Right ventricle myocardium inferior (tissue), 1 donor: ENCODE measurements at regions not wholly inside any gene's neighbourhood (a gene's known extent, or its start where the extent isn't known, plus 50 kb on each side); places are given as distances from the start of the nearest gene placed in this dataset.
"Not testable (repeated sequence)": the region's sequence is repeated elsewhere in the genome, so short reads cannot be mapped to it uniquely, and the experiment has no call there.

ENCODE experiments used
- ATAC-seq: fragments of 200-7000 bp; cut with Tn5 transposase; one replicate; pipeline ENCODE4 v1.9.1; 2020; ENCODE audit warnings: mild to moderate bottlenecking, moderate library complexity
- DNase-seq: peaks from one replicate; pipeline ENCODE4 v3.0.0; 2021; ENCODE audit errors: missing footprints
- intact Hi-C: fragments of 100-400 bp; cut with DNase I; formaldehyde crosslinking; loops from one replicate; pipeline ENCODE4 v1.11.0; 2022
- donor health status: DM: no; HTN: yes; CAD: no; lungs with severe emphysema.

GRCh38 chr5:102554082-102554481 lies 55.3 kb upstream of the SLCO6A1 start:
- ATAC-seq (no peak), DNase-seq (no peak)
- intact Hi-C loops, result no loop called here

GRCh38 chr5:102554728-102555127 lies 55.9 kb upstream of the SLCO6A1 start:
- ATAC-seq (no peak), DNase-seq (no peak)

GRCh38 chr5:102561894-102562760 lies 63.3 kb upstream of the SLCO6A1 start:
- ATAC-seq, result no peak
- intact Hi-C loops, result no loop called here
- DNase-seq, result peak; percentile 64

More at GRCh38 chr5:102554728-102555127, 55.9 kb upstream of the SLCO6A1 start:
- intact Hi-C loops, result no loop called here

- intact Hi-C loops, result no loop called here
- no peak for ATAC-seq
Observed at GRCh38 chr5:102570747-102571146, 71.9 kb upstream of the SLCO6A1 start.

GRCh38 chr5:102578362-102578761 lies 79.6 kb upstream of the SLCO6A1 start:
- intact Hi-C loops, result no loop called here
- ATAC-seq (no peak), DNase-seq (no peak)

More at GRCh38 chr5:102570747-102571146, 71.9 kb upstream of the SLCO6A1 start:
- no peak for DNase-seq

GRCh38 chr5:102579379-102579778 lies 80.6 kb upstream of the SLCO6A1 start:
- ATAC-seq, result no peak
- intact Hi-C loops, result no loop called here
- no peak for DNase-seq

- intact Hi-C loops, result loop anchor here (10.0 kb wide), 2 partner anchors 174 to 554 kb away; partner anchors contain the start of gene PAM
- no peak for DNase-seq
- ATAC-seq, result no peak
Observed at GRCh38 chr5:102581011-102581410, 82.2 kb upstream of the SLCO6A1 start.

- ATAC-seq (no peak), DNase-seq (no peak)
- intact Hi-C loops, result loop anchor here (1.0 to 10.0 kb wide), 4 partner anchors 88 to 552 kb away; partner anchors contain the start of gene PAM
Observed at GRCh38 chr5:102582696-102583095, 83.9 kb upstream of the SLCO6A1 start.

- ATAC-seq (no peak), DNase-seq (no peak)
- intact Hi-C loops, result loop anchor here (1.0 to 10.0 kb wide), 4 partner anchors 87 to 551 kb away; partner anchors contain the start of gene PAM
Observed at GRCh38 chr5:102583276-102584124, 84.7 kb upstream of the SLCO6A1 start.

GRCh38 chr5:102589661-102590060 lies 90.9 kb upstream of the SLCO6A1 start:
- intact Hi-C loops, result loop anchor here (10.0 kb wide), 2 partner anchors 165 to 545 kb away; partner anchors contain the start of gene PAM
- DNase-seq (no peak), ATAC-seq (no peak)

GRCh38 chr5:102590467-102590866 lies 91.7 kb upstream of the SLCO6A1 start:
- DNase-seq (no peak), ATAC-seq (no peak)
- intact Hi-C loops, result no loop called here

- intact Hi-C loops, result no loop called here
- no peak for ATAC-seq
Observed at GRCh38 chr5:102591650-102592049, 92.8 kb upstream of the SLCO6A1 start.

GRCh38 chr5:102592586-102592985 lies 93.8 kb upstream of the SLCO6A1 start:
- ATAC-seq, DNase-seq, intact Hi-C loops: not testable (repeated sequence)

More at GRCh38 chr5:102591650-102592049, 92.8 kb upstream of the SLCO6A1 start:
- DNase-seq, result no peak

- no peak for ATAC-seq
- intact Hi-C loops, result no loop called here
- no peak for DNase-seq
Observed at GRCh38 chr5:102594192-102594591, 95.4 kb upstream of the SLCO6A1 start.

GRCh38 chr5:102595332-102595731 lies 96.5 kb upstream of the SLCO6A1 start:
- intact Hi-C loops, result no loop called here
- DNase-seq (no peak), ATAC-seq (no peak)

- DNase-seq (no peak), ATAC-seq (no peak)
- intact Hi-C loops, result no loop called here
Observed at GRCh38 chr5:102596113-102596512, 97.3 kb upstream of the SLCO6A1 start.

- ATAC-seq, result peak; percentile 79
- intact Hi-C loops, result no loop called here
- DNase-seq, result no peak
Observed at GRCh38 chr5:102596951-102597350, 98.2 kb upstream of the SLCO6A1 start.

GRCh38 chr5:102599289-102599688 lies 100.5 kb upstream of the SLCO6A1 start:
- intact Hi-C loops, result no loop called here
- DNase-seq (no peak), ATAC-seq (no peak)

GRCh38 chr5:102600964-102601363 lies 102.2 kb upstream of the SLCO6A1 start:
- intact Hi-C loops, result no loop called here
- DNase-seq, result no peak
- ATAC-seq, result no peak
